T-helper 1 cell treated with Interleukin-12 subunit alpha and Interleukin-12 subunit beta and Interleukin-4 antibody, amounts not matched to agents 30 ng/mL and 1 ng/mL, for 36 hours (primary cell): ENCODE measurements at regions not wholly inside any gene's neighbourhood (a gene's known extent, or its start where the extent isn't known, plus 50 kb on each side); places are given as distances from the start of the nearest gene placed in this dataset.

Experiments
- intact Hi-C: fragments of 100-400 bp; cut with micrococcal nuclease; formaldehyde crosslinking; loops from one replicate; pipeline ENCODE4 v1.15.1; 2024

DNA sequence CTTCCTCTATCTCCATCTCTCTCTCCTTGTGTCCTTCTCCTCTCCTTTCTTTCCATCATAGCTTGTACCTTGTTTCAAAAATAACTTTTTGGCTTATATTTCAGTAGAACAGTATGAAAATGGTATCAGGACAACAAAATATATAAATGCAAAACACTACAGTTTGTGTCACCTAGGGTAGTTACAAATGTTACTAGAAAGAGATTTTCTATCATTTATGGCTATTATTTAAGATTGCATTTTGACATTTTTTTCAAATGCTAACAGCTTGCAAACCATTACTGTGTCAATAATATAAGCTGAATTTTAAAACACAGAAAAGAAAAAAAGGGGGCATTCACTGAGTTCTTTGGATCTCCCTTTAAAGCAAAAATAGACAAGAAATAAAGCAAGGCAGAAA lies 392.3 kb upstream of the LRRC4C start:
- intact Hi-C loops: no loop called here

DNA sequence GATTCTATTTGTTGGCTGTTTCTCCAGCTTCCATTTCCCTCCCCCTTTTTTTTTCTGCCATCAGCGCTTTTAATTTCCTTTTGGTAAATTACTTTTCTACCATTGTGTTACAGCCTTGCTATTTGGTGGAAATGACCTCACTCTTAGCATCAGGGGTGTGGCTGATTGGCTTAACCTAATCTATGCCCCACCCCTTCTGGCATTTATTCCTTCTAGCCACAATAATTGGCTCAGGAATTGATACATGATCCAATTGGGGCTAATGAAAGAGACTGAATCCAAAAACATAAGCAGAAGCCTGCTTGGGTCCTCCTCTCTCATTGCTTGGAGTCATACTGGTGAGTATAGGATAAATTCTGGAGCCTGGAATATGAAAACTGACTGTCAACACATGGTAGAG lies 402.4 kb upstream of the LRRC4C start:
- intact Hi-C loops: no loop called here

DNA sequence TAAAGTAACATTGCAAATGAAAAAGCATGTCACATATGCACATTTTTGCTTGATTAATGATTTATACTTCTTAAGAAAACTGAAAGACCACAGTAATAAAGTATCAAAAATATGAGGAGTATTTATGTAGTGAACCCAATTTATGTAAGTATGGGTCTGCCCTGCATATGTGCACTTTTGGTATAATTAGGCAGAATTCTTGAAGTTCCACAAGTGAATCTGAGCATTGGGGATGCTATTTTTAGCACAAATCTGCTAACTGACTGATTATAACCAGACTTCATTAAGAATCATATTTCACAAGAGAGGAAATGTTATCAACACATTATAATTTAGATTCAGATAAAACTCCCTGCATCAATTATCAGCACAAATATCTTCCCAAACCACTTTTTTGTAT lies 407.1 kb upstream of the LRRC4C start:
- intact Hi-C loops: no loop called here

DNA sequence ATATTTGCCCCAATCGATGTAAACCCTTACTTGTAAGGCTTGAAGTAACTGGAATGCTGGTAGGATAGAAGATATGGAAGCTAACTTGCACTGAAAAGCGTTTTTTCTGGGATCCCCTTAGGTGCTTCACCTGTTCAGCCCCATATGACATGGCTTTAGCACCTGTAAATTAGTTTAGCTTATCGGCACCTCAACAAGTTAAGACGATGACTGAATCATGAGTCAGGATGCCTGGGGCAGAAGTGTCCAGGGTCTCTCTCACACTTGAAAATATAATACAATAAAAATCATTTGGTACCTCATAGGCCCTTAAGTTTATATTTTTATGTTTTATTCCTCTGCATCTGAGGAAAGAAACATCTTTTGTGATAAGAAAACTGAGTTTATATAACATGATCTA lies 409.2 kb upstream of the LRRC4C start:
- intact Hi-C loops: no loop called here

DNA sequence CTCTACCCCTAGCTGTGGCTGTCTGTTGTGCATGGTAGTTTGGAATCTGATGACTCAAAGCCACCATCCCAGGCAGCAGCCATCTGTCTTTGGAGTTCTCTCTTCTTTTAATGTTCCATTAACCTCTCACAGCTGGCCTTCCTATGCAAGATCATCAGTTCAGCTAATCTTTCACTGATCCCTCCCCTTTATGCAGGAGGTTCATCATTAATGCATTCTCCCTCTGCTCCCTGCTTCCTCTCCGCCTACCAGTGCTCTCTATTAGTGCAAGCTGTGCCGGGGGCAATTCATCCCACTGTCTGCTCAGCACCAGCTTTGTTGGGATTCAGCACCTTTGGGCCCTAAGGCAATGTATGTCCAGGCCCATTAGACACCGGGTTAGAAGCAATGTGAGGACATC lies 413.0 kb upstream of the LRRC4C start:
- intact Hi-C loops: no loop called here

DNA sequence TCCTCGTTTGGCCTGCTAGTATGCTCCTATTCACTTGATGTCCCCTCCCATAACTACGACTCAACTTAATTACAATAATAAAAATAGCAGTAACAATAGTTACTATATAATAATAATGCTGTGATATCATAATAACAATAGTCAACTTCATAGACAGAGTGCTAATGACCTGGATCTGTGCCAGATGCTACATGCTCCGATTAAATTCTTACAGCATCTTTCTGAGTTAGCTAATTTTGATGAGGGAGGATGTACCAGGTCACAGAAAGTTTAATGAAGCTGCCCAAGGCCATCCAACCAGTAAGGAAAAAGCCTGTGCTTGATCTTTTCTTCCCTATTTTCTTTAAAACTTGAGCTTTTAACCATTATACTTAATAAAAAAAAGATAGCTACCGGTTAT lies 413.4 kb upstream of the LRRC4C start:
- intact Hi-C loops: no loop called here

DNA sequence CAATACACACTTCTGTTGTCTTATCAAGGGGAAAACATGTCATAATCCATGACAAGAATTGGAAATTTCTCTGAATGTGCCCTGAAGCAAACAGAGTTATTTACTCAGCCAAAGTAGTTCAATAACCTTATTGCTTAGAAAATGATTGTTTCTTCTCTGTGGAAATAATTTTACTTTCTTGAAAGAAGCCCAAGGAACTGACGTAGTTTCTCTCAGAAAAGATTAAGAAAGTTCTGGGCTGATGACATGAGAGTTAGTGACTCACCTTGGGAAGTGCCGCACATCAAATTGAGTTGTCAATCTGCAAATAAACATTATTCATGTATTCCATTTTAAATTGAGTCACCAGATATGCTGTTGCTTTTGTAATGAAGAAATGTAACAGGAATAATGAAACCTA lies 418.6 kb upstream of the LRRC4C start:
- intact Hi-C loops: no loop called here

DNA sequence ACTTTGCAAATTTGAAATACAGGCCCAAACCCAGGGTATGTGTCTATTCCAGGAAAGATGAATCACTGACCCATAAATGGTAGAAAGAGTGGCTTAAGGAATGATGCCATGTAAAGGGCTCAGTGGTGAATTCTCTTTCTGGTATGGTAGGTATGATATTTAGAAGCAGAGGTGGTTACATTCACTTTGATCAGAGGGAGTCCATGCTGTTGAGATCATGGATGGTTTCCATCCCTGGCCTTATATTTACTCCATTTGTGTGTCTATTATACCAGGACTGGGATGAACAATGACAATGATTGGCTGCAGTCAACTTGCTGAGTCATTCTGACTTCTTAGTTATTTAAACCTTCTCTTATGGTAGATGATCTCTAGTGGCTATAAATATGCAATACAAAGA lies 419.8 kb upstream of the LRRC4C start:
- intact Hi-C loops: no loop called here

DNA sequence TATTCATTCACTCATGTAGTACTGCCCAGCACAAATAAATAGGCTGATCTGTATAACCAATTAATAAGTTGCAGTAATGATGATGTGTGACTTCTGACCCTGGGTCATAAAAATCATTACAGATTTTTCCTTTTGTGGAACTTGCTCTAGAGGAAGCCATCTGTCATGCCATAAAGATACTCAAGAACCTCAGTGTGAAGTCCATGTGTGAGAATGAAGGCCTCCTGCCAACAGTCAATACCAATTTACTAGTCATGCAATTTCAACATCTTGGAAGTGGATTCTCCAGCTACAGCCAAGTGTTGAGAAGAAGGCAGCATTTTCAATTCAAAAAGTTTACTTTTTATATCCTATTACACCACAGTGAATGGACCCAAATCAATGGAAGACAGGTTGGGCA lies 435.6 kb upstream of the LRRC4C start:
- intact Hi-C loops: no loop called here

DNA sequence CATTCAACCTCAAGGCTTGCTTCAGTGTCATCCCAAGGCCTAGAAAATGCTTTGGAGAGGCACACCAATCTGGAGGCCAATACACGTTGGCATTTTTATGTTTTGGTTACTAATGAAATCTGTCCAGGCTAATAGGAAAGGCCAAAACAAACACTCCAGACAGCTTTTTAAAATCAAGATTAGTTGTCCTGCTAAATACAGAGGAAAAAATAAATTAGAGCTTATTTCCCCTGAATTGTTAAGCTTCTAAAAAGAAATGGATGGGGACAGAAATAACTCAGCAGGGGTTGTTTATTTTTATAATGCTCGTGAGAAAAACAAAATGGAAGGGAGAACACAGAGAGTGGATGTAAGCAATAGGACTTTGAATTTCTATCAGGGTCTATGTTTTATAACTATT lies 438.5 kb upstream of the LRRC4C start:
- intact Hi-C loops: no loop called here

DNA sequence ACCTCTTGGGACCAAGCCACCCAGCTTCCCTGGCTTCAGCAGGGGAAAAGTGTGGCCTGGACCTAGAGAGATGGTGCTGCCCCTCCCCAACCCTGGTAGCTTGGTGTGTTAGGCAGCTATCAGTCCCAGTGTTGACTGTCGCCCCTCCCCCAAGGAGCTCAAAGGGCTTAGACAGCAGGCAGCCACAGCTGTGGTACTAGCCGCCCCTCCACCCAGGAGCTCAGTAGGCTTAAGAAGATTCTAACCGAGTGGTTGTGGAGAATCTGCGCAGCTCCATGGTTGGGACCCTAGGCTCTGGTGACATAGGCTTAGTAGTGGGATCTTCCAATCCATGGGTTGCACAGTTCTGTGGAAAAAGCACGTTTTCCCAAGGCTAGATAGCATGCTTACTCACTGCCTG lies 458.4 kb upstream of the LRRC4C start:
- intact Hi-C loops: no loop called here

DNA sequence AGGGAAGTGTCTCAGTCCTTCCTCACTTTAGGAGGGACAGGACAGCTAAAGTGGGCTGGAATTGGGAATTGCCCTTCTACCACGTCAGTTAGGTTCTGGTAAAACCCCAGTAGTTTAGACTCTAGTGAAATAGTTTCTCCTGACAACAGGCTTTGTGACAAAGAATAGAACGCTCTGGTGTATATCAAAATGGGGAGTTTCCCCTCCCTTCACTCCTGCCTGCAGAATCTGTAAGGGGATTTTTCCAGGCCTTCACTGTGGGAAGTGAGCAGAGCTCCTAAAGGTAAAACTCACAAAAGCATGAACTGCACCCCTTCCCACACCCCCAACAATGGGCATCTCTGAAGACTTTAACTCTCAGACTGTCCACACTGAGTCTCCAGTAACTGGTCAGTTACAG lies 460.9 kb upstream of the LRRC4C start:
- intact Hi-C loops: no loop called here

DNA sequence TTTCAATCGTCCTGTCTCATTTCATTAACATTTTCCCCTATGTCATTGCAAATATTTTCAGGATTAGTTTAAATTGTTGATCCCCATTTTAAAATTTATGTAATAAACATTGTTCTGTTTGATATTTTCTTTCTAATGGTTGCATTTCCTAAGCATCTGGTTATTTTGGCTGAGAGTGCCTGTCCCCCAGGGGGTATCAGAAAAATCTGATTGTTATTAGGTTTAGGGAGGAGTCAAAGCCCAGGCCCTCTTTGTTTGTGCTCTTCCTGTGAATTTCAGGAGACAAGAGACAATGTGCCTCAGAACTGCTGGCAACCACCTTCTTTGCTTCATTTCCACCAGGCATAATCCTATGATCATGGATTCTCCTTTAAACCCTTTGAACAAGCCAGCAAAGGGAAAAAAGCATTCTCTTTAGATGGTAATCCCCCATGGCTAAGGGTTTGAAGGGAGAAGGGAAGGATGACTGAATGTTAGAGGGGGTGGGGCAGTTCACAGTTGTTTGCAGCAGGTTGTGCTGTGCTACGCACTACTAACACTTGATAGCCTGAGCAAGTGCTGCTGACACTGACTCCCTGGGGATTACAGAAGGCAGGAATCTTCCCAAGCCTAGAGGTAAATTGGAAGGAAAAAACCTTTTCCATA lies 462.4 kb upstream of the LRRC4C start:
- intact Hi-C loops: no loop called here

DNA sequence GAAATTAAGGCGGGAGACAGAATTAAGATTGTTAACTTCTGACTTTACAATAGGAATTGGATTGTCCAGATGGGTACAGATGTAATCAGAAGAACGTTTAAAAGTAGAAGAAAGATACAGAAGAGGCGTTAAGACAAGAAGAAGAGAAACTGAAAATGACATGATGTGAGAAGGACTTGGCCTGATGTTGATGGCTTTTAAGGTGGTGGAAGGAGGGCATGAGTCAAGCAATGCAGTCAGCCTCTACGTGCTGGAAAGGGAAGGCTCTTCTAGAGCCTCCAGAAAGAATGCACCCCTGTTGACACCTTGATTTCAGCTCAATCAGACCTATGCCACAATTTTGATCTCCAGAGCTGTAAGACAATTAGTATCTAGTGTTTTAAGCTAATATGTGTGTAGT lies 466.9 kb upstream of the LRRC4C start:
- intact Hi-C loops: no loop called here

DNA sequence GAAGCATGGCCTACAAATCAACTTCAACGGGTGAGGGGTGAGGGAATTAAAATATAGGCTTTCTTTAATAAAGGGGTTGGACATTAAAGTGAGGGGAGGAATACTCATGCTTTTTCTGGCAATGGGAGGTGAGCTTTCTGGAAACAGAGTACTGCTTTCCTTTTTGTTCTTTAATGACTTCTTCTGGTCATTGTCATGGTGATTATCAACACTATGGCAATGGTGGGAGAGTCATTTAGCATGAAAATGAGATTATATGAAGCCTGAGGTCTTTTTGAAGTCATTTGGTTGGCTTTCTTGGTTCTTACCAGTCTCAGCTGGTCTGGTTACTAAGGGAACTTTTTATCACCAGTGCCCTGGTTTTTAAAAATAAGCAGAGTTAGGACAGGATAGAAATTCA lies 475.8 kb upstream of the LRRC4C start:
- intact Hi-C loops: no loop called here

DNA sequence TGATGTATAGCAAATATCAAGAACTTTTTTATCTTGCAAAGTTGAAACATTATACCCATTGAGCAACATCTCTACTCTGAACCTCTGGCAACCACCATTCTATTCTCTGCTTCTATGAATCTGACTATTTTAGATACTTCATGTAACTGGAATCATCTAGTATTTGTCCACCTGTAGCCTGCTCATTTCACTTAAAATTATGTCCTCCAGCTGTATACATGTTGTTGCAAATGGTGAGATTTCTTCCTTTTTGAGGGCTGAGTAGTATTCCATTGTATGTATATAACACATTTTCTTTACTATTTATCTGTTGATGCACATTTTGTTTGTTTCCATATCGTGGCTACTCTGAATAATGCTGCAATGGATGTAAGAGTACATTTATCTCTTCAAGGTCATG lies 476.3 kb upstream of the LRRC4C start:
- intact Hi-C loops: no loop called here

DNA sequence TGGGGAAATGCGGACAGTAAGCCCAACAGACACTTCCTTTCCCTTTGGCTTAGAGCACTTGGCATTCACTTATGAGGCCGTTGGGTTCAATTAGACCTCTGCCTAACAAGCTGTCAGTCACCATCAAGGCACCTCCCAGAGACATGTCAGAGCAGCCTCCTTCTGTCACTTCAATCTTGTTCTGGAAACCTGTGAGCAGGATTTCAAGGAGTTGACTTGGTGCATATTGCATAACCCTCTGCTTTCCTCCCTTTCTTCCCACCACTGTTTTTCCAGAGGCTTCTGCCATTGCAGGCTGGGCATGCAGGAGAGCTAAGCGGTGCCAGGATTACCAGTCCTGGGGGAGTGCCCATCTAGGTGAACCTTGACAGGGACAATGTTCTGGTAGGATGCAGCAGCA lies 484.2 kb upstream of the LRRC4C start:
- intact Hi-C loops: no loop called here

DNA sequence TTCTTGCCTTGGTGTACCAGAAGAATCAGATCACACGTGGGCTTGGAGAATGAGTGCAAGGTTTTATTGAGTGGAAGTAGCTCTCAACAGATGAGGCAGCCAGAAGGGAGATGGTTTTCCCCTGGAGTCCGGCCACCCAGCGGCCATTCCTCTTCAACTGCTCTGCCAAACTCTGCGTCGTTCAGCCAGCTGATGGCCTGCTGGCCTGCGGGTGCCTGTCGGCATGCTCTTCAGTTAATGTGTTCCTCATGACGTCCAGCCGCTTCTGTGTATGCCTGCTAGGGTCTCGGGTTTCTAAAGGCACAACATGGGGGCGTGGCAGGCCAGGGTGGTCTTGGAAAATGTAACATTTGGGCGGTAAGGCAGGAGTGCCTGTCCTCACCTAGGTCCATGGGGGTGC lies 487.9 kb upstream of the LRRC4C start:
- intact Hi-C loops: no loop called here

DNA sequence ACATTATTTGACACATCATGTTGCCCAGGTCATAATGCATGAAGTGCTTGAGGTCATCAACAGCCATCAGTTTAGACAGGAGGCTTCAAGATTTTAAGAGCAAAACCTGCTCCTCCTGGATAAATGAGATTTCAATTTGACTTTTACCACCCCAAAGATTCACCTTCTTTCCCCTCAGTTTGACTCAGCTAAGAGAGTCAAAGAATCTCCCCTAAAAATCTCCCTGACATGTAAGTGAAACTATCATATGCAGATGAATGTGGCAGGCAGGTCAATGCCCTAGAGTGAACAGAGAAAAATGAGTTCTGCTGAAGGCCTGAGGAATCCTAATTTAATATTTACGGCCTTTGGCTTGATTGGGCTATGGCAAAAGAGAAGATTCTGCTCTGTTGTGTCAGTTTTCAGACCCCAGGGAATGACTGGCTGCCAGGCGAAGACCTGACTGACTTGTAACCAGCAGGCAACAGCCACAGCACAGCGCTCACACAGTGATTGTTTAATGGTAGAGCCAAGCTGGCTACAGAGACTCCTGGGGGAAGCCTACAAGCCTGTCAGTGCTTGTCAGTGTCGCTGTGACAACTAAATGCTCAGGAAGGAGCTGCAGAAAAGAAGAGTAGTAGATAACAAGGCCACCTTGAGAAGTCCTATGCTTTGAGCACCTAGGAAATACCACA lies 491.2 kb upstream of the LRRC4C start:
- intact Hi-C loops: no loop called here

DNA sequence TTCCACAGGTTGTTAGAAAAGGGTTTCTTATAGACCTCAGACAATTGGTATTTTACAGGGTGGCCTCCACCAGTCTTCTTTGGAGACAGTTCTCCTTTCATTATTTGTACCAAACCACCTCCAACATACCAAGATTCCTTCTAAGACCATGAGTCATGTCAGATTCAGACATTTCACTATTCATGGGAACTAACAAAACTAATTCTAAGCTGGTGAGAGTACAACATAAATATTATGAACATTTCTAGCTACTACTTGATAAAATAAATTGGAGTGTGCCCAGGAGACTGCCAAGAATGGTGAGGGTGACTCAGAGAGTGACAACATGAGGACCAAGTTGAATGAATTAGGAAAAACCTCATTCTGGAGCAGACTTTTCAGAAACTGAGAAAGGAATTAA lies 494.6 kb upstream of the LRRC4C start:
- intact Hi-C loops: no loop called here

DNA sequence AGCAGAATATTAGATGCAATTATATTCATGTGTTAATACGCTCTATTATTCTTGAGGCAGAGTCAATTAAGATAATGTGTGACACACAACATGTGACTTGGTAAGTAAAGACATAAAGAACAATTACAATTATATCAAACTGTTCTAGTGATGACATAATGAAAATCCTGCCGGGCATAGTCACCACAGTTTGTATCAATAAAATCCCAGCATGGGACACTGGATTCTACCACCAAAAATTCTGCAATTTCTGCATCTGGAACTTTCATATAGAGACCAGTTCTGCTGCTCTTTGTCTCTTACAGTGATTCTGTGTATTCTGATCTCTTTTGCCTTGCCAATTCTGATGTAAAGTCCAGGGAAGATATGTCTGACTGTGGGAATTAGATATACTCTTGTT lies 495.6 kb upstream of the LRRC4C start:
- intact Hi-C loops: no loop called here

DNA sequence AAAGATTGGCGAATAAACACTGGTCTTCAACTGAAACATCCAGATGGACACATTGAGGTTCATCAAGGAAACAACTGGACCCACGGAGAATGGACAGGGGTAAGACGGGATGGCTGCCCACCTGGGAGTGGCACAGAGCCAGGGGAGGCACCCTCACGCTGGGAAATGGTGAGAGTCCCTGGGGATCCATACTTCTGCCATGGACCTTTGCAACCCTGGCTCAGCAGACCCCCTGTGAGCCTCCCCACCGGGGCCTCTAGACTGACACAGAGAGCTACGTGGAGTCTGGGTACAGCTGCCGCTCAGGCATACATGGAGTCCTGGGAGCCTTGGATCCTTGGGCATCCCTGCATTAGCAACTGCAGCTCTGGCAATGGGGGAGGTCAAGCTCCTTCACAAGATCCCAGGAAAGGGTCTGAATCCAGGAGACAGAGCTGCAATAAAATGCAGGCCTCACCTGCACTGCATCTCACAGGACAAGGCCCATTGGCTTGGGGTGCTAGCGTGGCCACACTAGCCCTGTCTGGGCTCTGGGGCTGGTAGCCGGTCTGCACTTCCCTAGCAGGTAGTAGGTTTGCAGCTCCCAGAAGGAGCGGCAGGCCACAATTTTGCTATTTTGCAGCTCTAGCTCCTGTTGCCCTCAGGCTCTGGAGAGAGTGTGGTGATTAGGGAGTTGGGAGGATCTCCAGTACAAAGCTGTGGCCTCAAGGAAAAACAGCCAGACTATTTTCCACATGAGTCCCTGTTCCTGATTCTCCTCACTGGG lies 496.4 kb upstream of the LRRC4C start:
- intact Hi-C loops: no loop called here

DNA sequence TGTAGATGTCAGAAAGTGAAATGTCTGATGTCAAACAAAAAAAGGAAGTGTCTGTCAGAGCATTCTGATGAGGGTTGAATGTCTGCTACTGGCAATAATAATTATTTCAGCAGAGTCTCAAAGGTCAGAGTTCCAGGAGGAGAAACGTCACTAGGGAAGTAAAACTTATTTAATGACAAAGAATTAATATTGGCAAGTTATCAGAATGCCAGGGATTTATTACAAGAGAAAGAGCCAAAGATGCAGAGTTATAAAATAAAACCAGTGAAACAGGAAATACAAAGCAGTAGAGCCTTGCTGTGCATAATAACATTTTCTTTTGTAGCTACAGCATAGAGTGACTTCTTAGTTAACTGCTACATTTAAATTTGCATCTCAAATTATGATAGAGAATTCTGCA lies 504.0 kb upstream of the LRRC4C start:
- intact Hi-C loops: no loop called here
